HepG2 (cell line): ENCODE measurements at regions not wholly inside any gene's neighbourhood (a gene's known extent, or its start where the extent isn't known, plus 50 kb on each side); places are given as distances from the start of the nearest gene placed in this dataset.

Experiments
- BCLAF1 ChIP-seq: fragments of 450-650 bp; IDR thresholded peaks from 2 replicates; pipeline ENCODE4 v1.6.1; 2017; ENCODE audit warnings: mild to moderate bottlenecking
- CBX5 ChIP-seq: sonication (generic); formaldehyde crosslinking; IDR thresholded peaks from 2 replicates; pipeline ENCODE4 v1.4.0; 2020; ENCODE audit warnings: missing genetic modification reagents, borderline replicate concordance
- JDP2 ChIP-seq: sonication (generic); formaldehyde crosslinking; IDR thresholded peaks from 2 replicates; pipeline ENCODE4 v1.8.1; 2022; ENCODE audit warnings: missing genetic modification reagents, borderline replicate concordance
- KIAA2018 ChIP-seq: sonication (generic); formaldehyde crosslinking; IDR thresholded peaks from 2 replicates; pipeline ENCODE4 v1.5.0; 2020; ENCODE audit warnings: mild to moderate bottlenecking, missing genetic modification reagents, borderline replicate concordance
- PBX2 ChIP-seq: IDR thresholded peaks from 2 replicates; pipeline ENCODE4 v1.6.1; 2016; ENCODE audit warnings: control low read depth
- PHF21A ChIP-seq: sonication (generic); formaldehyde crosslinking; IDR thresholded peaks from 2 replicates; pipeline ENCODE4 v1.5.0; 2020; ENCODE audit warnings: mild to moderate bottlenecking, missing genetic modification reagents
- PRPF4 ChIP-seq: fragments of 200-400 bp; formaldehyde crosslinking; IDR thresholded peaks from 2 replicates; pipeline ENCODE4 v1.6.1; 2016; ENCODE audit warnings: low read length, low read depth; ENCODE audit not compliant: poor library complexity, severe bottlenecking
- SP4 ChIP-seq: sonication (generic); formaldehyde crosslinking; IDR thresholded peaks from 2 replicates; pipeline ENCODE4 v1.8.1; 2023; ENCODE audit warnings: mild to moderate bottlenecking, missing genetic modification reagents
- TFDP2 ChIP-seq: sonication (generic); formaldehyde crosslinking; IDR thresholded peaks from 2 replicates; pipeline ENCODE4 v1.4.0; 2020; ENCODE audit warnings: missing genetic modification reagents
- TIGD3 ChIP-seq: sonication (generic); formaldehyde crosslinking; IDR thresholded peaks from 2 replicates; pipeline ENCODE4 v1.5.1; 2020; ENCODE audit warnings: mild to moderate bottlenecking, missing genetic modification reagents, borderline replicate concordance
- WIZ ChIP-seq: sonication (generic); formaldehyde crosslinking; IDR thresholded peaks from 2 replicates; pipeline ENCODE4 v1.5.1; 2020; ENCODE audit warnings: mild to moderate bottlenecking, missing genetic modification reagents
- ZBTB7A ChIP-seq: sonication (generic); formaldehyde crosslinking; IDR thresholded peaks from 2 replicates; pipeline ENCODE4 v1.8.0; 2022; ENCODE audit warnings: mild to moderate bottlenecking, missing genetic modification reagents
- ZMYM4 ChIP-seq: sonication (generic); formaldehyde crosslinking; IDR thresholded peaks from 2 replicates; pipeline ENCODE4 v1.8.1; 2023; ENCODE audit warnings: mild to moderate bottlenecking, missing genetic modification reagents
- ZNF460 ChIP-seq: sonication (generic); formaldehyde crosslinking; IDR thresholded peaks from 2 replicates; pipeline ENCODE4 v1.5.1; 2020; ENCODE audit warnings: missing genetic modification reagents, mild to moderate bottlenecking, borderline replicate concordance
- ZNF724P ChIP-seq: sonication (generic); formaldehyde crosslinking; IDR thresholded peaks from 2 replicates; pipeline ENCODE4 v1.8.0; 2022; ENCODE audit warnings: missing genetic modification reagents, borderline replicate concordance

- TF ChIP-seq JDP2 (CRISPR knock-in tag): no peak
- TF ChIP-seq WIZ (CRISPR knock-in tag): peak; percentile 48; the same call in 1 of the 2 replicates
- no peak for TF ChIP-seq TIGD3 (CRISPR knock-in tag)
- peak; percentile 48; the same call in 1 of the 2 replicates for TF ChIP-seq ZMYM4
- TF ChIP-seq PRPF4: no peak
- TF ChIP-seq ZNF460 (CRISPR knock-in tag): no peak
- TF ChIP-seq PHF21A (CRISPR knock-in tag): no peak
- TF ChIP-seq ZBTB7A (CRISPR knock-in tag): no peak
- no peak for TF ChIP-seq SP4 (CRISPR knock-in tag)
- TF ChIP-seq PBX2 (CRISPR knock-in tag): no peak
- no peak for TF ChIP-seq ZNF724P (CRISPR knock-in tag)
- TF ChIP-seq KIAA2018 (CRISPR knock-in tag): no peak
- no peak for TF ChIP-seq CBX5
- TF ChIP-seq TFDP2 (CRISPR knock-in tag): no peak
- no peak for TF ChIP-seq BCLAF1
Observed at GRCh38 chr14:28157289-28157869, 609.2 kb upstream of the FOXG1 start (continued).
